Osteocyte (in vitro differentiated cells): ENCODE measurements at regions not wholly inside any gene's neighbourhood (a gene's known extent, or its start where the extent isn't known, plus 50 kb on each side); places are given as distances from the start of the nearest gene placed in this dataset.

Experiments used
- DNase-seq: peaks from one replicate; pipeline ENCODE4 v3.0.0; 2021; ENCODE audit warnings: mixed read lengths; ENCODE audit not compliant: unreplicated experiment; ENCODE audit errors: extremely low spot score
- H3K27ac Mint-ChIP-seq: one replicate; pipeline ENCODE4 v1.8.0; 2021; ENCODE audit warnings: mild to moderate bottlenecking, mixed read lengths; ENCODE audit not compliant: unreplicated experiment
- H3K27me3 Mint-ChIP-seq: one replicate; pipeline ENCODE4 v1.8.0; 2021; ENCODE audit warnings: mixed read lengths; ENCODE audit not compliant: unreplicated experiment
- H3K36me3 Mint-ChIP-seq: one replicate; pipeline ENCODE4 v1.8.0; 2021; ENCODE audit warnings: mixed read lengths; ENCODE audit not compliant: unreplicated experiment
- H3K4me1 Mint-ChIP-seq: one replicate; pipeline ENCODE4 v1.8.0; 2021; ENCODE audit warnings: mixed read lengths; ENCODE audit not compliant: unreplicated experiment
- H3K4me3 Mint-ChIP-seq: one replicate; pipeline ENCODE4 v1.8.0; 2021; ENCODE audit warnings: mild to moderate bottlenecking, moderate library complexity, mixed read lengths; ENCODE audit not compliant: unreplicated experiment
- H3K9me3 Mint-ChIP-seq: one replicate; pipeline ENCODE4 v1.8.0; 2021; ENCODE audit warnings: mixed read lengths; ENCODE audit not compliant: unreplicated experiment
- TF ChIP-seq, protein P1 (sequence below): fragments of 200-600 bp; sonication (generic); IDR thresholded peaks from 2 replicates; pipeline ENCODE4 v1.5.0; 2021; ENCODE audit warnings: antibody characterized with exemption, mild to moderate bottlenecking, moderate library complexity

DNA sequence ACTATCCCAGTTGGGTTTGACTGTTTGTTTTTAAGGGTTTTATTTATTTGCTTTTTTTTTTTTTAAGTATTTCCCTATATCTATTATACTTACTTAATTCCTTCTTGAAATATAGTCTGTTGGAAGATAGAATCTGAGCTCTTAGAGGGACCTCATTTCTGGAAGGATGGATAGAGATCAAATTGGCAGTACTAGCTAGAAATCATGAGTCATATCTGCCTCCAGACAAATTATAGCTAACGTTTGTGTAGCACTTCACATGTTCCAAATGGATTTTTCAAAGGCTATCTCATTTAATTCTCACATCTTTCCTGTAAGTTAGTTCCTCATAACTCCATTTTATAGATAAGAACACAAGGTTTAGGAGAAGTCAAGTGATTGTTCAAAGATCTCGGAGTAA lies 384.7 kb downstream of the ZIC1 start:
- TF ChIP-seq, protein P1, sequence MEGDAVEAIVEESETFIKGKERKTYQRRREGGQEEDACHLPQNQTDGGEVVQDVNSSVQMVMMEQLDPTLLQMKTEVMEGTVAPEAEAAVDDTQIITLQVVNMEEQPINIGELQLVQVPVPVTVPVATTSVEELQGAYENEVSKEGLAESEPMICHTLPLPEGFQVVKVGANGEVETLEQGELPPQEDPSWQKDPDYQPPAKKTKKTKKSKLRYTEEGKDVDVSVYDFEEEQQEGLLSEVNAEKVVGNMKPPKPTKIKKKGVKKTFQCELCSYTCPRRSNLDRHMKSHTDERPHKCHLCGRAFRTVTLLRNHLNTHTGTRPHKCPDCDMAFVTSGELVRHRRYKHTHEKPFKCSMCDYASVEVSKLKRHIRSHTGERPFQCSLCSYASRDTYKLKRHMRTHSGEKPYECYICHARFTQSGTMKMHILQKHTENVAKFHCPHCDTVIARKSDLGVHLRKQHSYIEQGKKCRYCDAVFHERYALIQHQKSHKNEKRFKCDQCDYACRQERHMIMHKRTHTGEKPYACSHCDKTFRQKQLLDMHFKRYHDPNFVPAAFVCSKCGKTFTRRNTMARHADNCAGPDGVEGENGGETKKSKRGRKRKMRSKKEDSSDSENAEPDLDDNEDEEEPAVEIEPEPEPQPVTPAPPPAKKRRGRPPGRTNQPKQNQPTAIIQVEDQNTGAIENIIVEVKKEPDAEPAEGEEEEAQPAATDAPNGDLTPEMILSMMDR: no peak
- Mint-ChIP-seq H3K9me3 (no peaks in the 10 kb centered on the region), H3K27ac (no peak overlapping the region), H3K36me3 (no peaks in the 10 kb centered on the region), H3K4me3 (no peak overlapping the region), H3K4me1 (peaks cover 24% of the 10 kb centered on the region), H3K27me3 (no peaks in the 10 kb centered on the region)
- no peak for DNase-seq

DNA sequence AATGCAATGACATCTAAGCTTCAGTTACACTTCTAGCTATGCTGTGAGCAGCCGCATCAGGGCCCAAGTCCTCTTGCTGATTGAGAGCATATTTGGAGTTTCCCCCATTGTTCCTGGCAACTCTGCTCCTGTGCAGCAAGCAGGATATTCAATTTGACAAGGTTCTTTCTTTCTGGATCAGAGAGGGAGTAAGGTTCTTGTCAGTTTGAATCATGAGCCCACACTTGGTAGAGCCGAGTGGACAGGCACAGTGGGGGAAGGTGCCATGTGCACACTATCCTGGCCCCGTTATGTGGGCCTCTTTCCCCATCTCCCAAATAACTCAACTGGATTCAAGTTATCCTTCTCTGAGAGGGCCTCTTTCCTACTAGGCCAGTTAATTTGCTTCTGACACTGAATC lies 385.4 kb downstream of the ZIC1 start:
- H3K4me1 Mint-ChIP-seq: peaks cover 24% of the 10 kb centered on the region
- no peak for DNase-seq
- no peak overlapping the region for H3K4me3 Mint-ChIP-seq
- no peaks in the 10 kb centered on the region for H3K36me3 Mint-ChIP-seq
- no peaks in the 10 kb centered on the region for H3K27me3 Mint-ChIP-seq
- no peak overlapping the region for H3K27ac Mint-ChIP-seq
- TF ChIP-seq, protein P1: no peak
- no peaks in the 10 kb centered on the region for H3K9me3 Mint-ChIP-seq

DNA sequence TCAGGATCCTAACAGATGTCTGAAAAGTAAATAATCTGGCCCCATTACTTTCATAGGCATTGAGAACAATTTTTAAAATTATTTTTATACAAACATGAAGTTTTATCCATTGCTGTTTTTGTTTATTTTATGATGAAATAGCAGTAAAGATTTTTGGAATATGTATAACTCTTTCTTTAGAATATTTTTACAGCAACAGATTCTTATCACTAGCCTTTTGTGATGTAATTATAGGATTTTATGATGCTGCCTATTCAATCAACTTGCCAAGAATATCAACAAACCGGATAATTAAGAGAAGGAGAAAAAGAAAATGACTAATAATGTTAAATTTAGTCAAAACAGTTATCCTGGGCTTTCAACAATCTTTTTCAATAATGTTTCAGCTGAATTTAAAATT lies 386.3 kb downstream of the ZIC1 start:
- DNase-seq: no peak
- Mint-ChIP-seq H3K36me3 (no peaks in the 10 kb centered on the region), H3K4me3 (no peak overlapping the region), H3K9me3 (no peaks in the 10 kb centered on the region), H3K27ac (no peak overlapping the region), H3K27me3 (no peaks in the 10 kb centered on the region), H3K4me1 (peaks cover 24% of the 10 kb centered on the region)
- TF ChIP-seq, protein P1: no peak

DNA sequence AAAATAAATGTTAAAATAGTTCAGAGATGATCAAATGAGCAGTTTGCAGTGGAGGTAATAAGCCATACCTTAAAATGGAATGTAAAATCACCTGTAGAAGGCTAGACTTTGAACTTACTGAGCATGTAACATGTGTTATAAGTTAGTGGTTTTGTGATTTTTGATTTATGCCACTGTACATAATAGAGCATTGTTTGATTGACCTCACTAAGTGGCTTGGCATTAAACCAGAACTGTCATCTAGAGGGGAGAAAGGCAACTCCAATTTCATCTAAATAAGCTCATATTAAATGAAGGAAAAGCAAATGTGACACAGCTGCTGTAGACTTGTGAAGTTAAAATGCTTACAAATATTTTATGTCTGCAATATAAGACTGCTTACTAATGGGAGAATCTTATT lies 387.9 kb downstream of the ZIC1 start:
- no peak for DNase-seq
- no peak overlapping the region for H3K4me3 Mint-ChIP-seq
- no peaks in the 10 kb centered on the region for H3K36me3 Mint-ChIP-seq
- peaks cover 15% of the 10 kb centered on the region for H3K4me1 Mint-ChIP-seq
- H3K27ac Mint-ChIP-seq: no peak overlapping the region
- H3K27me3 Mint-ChIP-seq: no peaks in the 10 kb centered on the region
- peaks cover 6% of the 10 kb centered on the region for H3K9me3 Mint-ChIP-seq
- TF ChIP-seq, protein P1: no peak

DNA sequence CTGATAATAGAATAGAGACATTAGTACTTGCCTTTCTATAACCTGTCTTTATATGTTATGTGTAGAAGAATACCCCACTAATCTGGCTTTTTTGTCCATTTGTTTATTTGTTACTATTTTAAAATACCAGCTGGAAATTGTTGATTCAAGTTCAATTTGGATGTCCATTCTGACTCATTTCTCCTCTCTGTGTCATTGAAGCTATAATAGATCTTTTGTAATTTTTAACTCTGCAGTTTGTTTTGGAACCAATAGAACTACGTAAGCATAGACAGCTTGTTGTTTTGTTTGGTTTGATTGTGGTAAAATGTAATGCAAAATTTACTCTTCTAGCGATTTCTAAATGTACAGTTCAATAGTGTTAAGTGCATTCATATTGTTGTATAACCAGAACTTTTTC lies 390.4 kb downstream of the ZIC1 start:
- no peak overlapping the region for H3K27ac Mint-ChIP-seq

More for the DNA sequence above, 390.4 kb downstream of the ZIC1 start:
- no peak overlapping the region for H3K4me3 Mint-ChIP-seq
- DNase-seq: no peak
- no peaks in the 10 kb centered on the region for H3K27me3 Mint-ChIP-seq
- no peaks in the 10 kb centered on the region for H3K36me3 Mint-ChIP-seq
- H3K4me1 Mint-ChIP-seq: peaks cover 11% of the 10 kb centered on the region
- peaks cover 6% of the 10 kb centered on the region for H3K9me3 Mint-ChIP-seq
- TF ChIP-seq, protein P1: no peak
